SK-N-SH treated with all-trans-retinoic acid at 6 μM for 48 hours (cell line): ENCODE measurements at regions not wholly inside any gene's neighbourhood (a gene's known extent, or its start where the extent isn't known, plus 50 kb on each side); places are given as distances from the start of the nearest gene placed in this dataset.

Experiments
- CSDC2 ChIP-seq: fragments of 250-450 bp; sonication (Bioruptor Pico); IDR thresholded peaks from 2 replicates; pipeline ENCODE4 v1.5.0; 2020; ENCODE audit warnings: mild to moderate bottlenecking, moderate library complexity
- GLIS3 ChIP-seq: fragments of 250-450 bp; sonication (Bioruptor Pico); IDR thresholded peaks from 2 replicates; pipeline ENCODE4 v1.5.0; 2020; ENCODE audit warnings: mild to moderate bottlenecking, moderate library complexity
- ISL1 ChIP-seq: fragments of 250-450 bp; sonication (Bioruptor Pico); IDR thresholded peaks from 2 replicates; pipeline ENCODE4 v2.1.2; 2022; ENCODE audit warnings: mild to moderate bottlenecking, moderate library complexity
- PATZ1 ChIP-seq: fragments of 250-450 bp; sonication (Bioruptor Pico); IDR thresholded peaks from 2 replicates; pipeline ENCODE4 v1.8.0; 2020; ENCODE audit warnings: mild to moderate bottlenecking, moderate library complexity, borderline replicate concordance
- RARB ChIP-seq: fragments of 250-450 bp; sonication (Bioruptor Pico); IDR thresholded peaks from 2 replicates; pipeline ENCODE4 v1.8.0; 2021; ENCODE audit warnings: mild to moderate bottlenecking, moderate library complexity
- TCF4 ChIP-seq: fragments of 250-450 bp; sonication (Bioruptor Pico); IDR thresholded peaks from 2 replicates; pipeline ENCODE4 v1.8.0; 2021; ENCODE audit warnings: mild to moderate bottlenecking, moderate library complexity, borderline replicate concordance
- TSHZ2 ChIP-seq: fragments of 250-450 bp; sonication (Bioruptor Pico); IDR thresholded peaks from 2 replicates; pipeline ENCODE4 v1.5.0; 2020; ENCODE audit warnings: mild to moderate bottlenecking, moderate library complexity
- ZFP3 ChIP-seq: fragments of 250-450 bp; sonication (Bioruptor Pico); IDR thresholded peaks from 2 replicates; pipeline ENCODE4 v1.5.0; 2020; ENCODE audit warnings: mild to moderate bottlenecking, moderate library complexity
- ZFP30 ChIP-seq: fragments of 450-650 bp; formaldehyde crosslinking; IDR thresholded peaks from 2 replicates; pipeline ENCODE4 v1.5.0; 2022; ENCODE audit warnings: mild to moderate bottlenecking, moderate library complexity

GRCh38 chrX:25807022-25807421 is 331.1 kb upstream of the MAGEB18 start:
- TF ChIP-seq ZFP3 (CRISPR knock-in tag): no peak
- no peak for TF ChIP-seq CSDC2
- no peak for TF ChIP-seq ISL1
- no peak for TF ChIP-seq ZFP30
- TF ChIP-seq GLIS3: no peak
- TF ChIP-seq PATZ1: no peak
- TF ChIP-seq TCF4: no peak
- no peak for TF ChIP-seq RARB (CRISPR knock-in tag)
- no peak for TF ChIP-seq TSHZ2 (CRISPR knock-in tag)
